Right atrium auricular region (tissue), 2 donors: ENCODE measurements at regions not wholly inside any gene's neighbourhood (a gene's known extent, or its start where the extent isn't known, plus 50 kb on each side); places are given as distances from the start of the nearest gene placed in this dataset.

Experiments used
- DNase-seq: peaks from one replicate; pipeline ENCODE4 v3.0.0-alpha.2; 2019; ENCODE audit warnings: low spot score
- H3K27ac ChIP-seq, 2 donors: fragments of 200-600 bp; sonication (generic); 1 replicate in 1 of 2; 2 replicates in 1 of 2; pipeline ENCODE4 v1.5.1; 2016 to 2019
- H3K27me3 ChIP-seq, 2 donors: fragments of 200-600 bp; sonication (generic); one replicate each; pipeline versions ENCODE4 v1.5.1 to v1.6.0; 2017 to 2019
- H3K36me3 ChIP-seq: fragments of 200-600 bp; sonication (generic); one replicate; pipeline ENCODE4 v1.5.1; 2016
- H3K4me1 ChIP-seq, 2 donors: fragments of 200-600 bp; sonication (generic); one replicate each; pipeline versions ENCODE4 v1.5.1 to v1.6.0; 2017 to 2019
- H3K4me3 ChIP-seq, 2 donors: fragments of 200-600 bp; sonication (generic); 1 replicate in 1 of 2; 2 replicates in 1 of 2; pipeline ENCODE4 v1.5.1; 2017 to 2019; ENCODE audit warnings: mild to moderate bottlenecking in 1 of 2, moderate library complexity in 1 of 2
- H3K9me3 ChIP-seq, 2 donors: fragments of 200-600 bp; sonication (generic); one replicate each; pipeline ENCODE4 v1.5.1; 2019
- CTCF ChIP-seq, 2 donors: fragments of 200-600 bp; sonication (generic); IDR thresholded peaks; one replicate each; pipeline ENCODE4 v1.5.1; 2019; ENCODE audit warnings: antibody characterized with exemption in 2 of 2

GRCh38 chr9:81335879-81336421, 353.4 kb downstream of the TLE1 start:
- no peak for DNase-seq
- Histone ChIP-seq H3K9me3 (peaks cover 0 to 28% of the 10 kb centered on the region in 2 donors), H3K4me1 (no peaks in the 10 kb centered on the region), H3K27ac (no peak overlapping the region), H3K27me3 (no peaks in the 10 kb centered on the region), H3K36me3 (no peaks in the 10 kb centered on the region), H3K4me3 (no peak overlapping the region)
- no peak for TF ChIP-seq CTCF (IDR thresholded peaks at IDR 0.05)

GRCh38 chr9:81321551-81321950, 367.8 kb downstream of the TLE1 start:
- Histone ChIP-seq H3K4me3 (no peak overlapping the region), H3K36me3 (no peaks in the 10 kb centered on the region), H3K27ac (no peak overlapping the region), H3K4me1 (no peaks in the 10 kb centered on the region), H3K27me3 (no peaks in the 10 kb centered on the region), H3K9me3 (peaks cover 0 to 23% of the 10 kb centered on the region in 2 donors)
- TF ChIP-seq CTCF (IDR thresholded peaks at IDR 0.05): no peak
- DNase-seq: no peak

GRCh38 chr9:81320909-81321482, 368.4 kb downstream of the TLE1 start:
- TF ChIP-seq CTCF (IDR thresholded peaks at IDR 0.05): no peak
- H3K36me3 ChIP-seq: no peaks in the 10 kb centered on the region
- no peak for DNase-seq
- H3K27me3 ChIP-seq: no peaks in the 10 kb centered on the region
- H3K4me3 ChIP-seq: no peak overlapping the region
- no peaks in the 10 kb centered on the region for H3K4me1 ChIP-seq
- H3K9me3 ChIP-seq: peaks cover 0 to 23% of the 10 kb centered on the region in 2 donors
- H3K27ac ChIP-seq: no peak overlapping the region

GRCh38 chr9:81318571-81318970, 370.8 kb downstream of the TLE1 start:
- H3K4me3 ChIP-seq: no peak overlapping the region
- no peaks in the 10 kb centered on the region for H3K4me1 ChIP-seq
- TF ChIP-seq CTCF (IDR thresholded peaks at IDR 0.05): no peak
- DNase-seq: no peak
- H3K27me3 ChIP-seq: no peaks in the 10 kb centered on the region
- H3K27ac ChIP-seq: no peak overlapping the region
- H3K9me3 ChIP-seq: peaks cover 0 to 6% of the 10 kb centered on the region in 2 donors
- no peaks in the 10 kb centered on the region for H3K36me3 ChIP-seq

GRCh38 chr9:81317939-81318338, 371.4 kb downstream of the TLE1 start:
- no peak overlapping the region for H3K27ac ChIP-seq
- H3K4me3 ChIP-seq: no peak overlapping the region
- no peaks in the 10 kb centered on the region for H3K9me3 ChIP-seq
- H3K36me3 ChIP-seq: no peaks in the 10 kb centered on the region
- no peak for TF ChIP-seq CTCF (IDR thresholded peaks at IDR 0.05)
- no peaks in the 10 kb centered on the region for H3K27me3 ChIP-seq
- H3K4me1 ChIP-seq: no peaks in the 10 kb centered on the region
- no peak for DNase-seq

- no peaks in the 10 kb centered on the region for H3K4me1 ChIP-seq
- H3K4me3 ChIP-seq: no peak overlapping the region
- no peaks in the 10 kb centered on the region for H3K36me3 ChIP-seq
- no peak for TF ChIP-seq CTCF (IDR thresholded peaks at IDR 0.05)
- no peak overlapping the region for H3K27ac ChIP-seq
- DNase-seq: no peak
- no peaks in the 10 kb centered on the region for H3K27me3 ChIP-seq
- no peaks in the 10 kb centered on the region for H3K9me3 ChIP-seq
These were observed 372.1 kb downstream of the TLE1 start for GRCh38 chr9:81317223-81317622.
